Ishikawa (cell line): ENCODE measurements at regions not wholly inside any gene's neighbourhood (a gene's known extent, or its start where the extent isn't known, plus 50 kb on each side); places are given as distances from the start of the nearest gene placed in this dataset.

Source experiments
- CEBPB ChIP-seq: IDR thresholded peaks from 2 replicates; pipeline ENCODE4 v1.6.1; 2012
- CREB1 ChIP-seq: IDR thresholded peaks from 2 replicates; pipeline ENCODE4 v1.6.1; 2012; ENCODE audit warnings: low read depth
- EGR1 ChIP-seq: IDR thresholded peaks from 2 replicates; pipeline ENCODE4 v1.6.1; 2012
- EP300 ChIP-seq: IDR thresholded peaks from 2 replicates; pipeline ENCODE4 v1.6.1; 2012; ENCODE audit warnings: borderline replicate concordance
- RAD21 ChIP-seq: IDR thresholded peaks from 2 replicates; pipeline ENCODE4 v1.6.1; 2012; ENCODE audit warnings: low read depth
- TAF1 ChIP-seq: IDR thresholded peaks from 2 replicates; pipeline ENCODE4 v1.6.1; 2012; ENCODE audit warnings: low read depth, mild to moderate bottlenecking
- TCF12 ChIP-seq: IDR thresholded peaks from 2 replicates; pipeline ENCODE4 v1.6.1; 2012; ENCODE audit warnings: low read depth
- YY1 ChIP-seq: IDR thresholded peaks from 2 replicates; pipeline ENCODE4 v1.6.1; 2012; ENCODE audit warnings: low read depth
- ZBTB7A ChIP-seq: IDR thresholded peaks from 2 replicates; pipeline ENCODE4 v1.6.1; 2012; ENCODE audit warnings: low read depth
- TF ChIP-seq, protein P1 (sequence below): IDR thresholded peaks from 2 replicates; pipeline ENCODE4 v1.6.1; 2012; ENCODE audit warnings: low read depth, mild to moderate bottlenecking
- TF ChIP-seq, protein P2 (sequence below): IDR thresholded peaks from 2 replicates; pipeline ENCODE4 v1.6.1; 2012

DNA sequence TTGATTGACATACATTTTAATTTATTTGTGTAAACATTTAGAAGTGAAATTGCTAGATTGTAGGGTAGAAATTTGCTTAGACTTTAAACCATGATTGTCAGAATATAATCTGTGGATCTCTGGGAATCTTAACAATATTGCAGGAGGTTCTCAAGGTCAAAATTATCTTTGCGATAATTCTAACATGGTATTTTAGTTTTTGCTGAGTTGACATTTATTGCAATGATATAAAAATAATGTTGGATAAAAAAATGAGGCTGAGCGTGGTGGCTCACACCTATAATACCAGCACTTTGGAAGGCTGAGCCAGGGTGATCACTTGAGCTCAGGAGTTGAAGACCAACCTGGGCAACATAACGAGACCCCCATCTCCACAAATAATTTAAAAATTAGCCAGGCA, 70.3 kb upstream of the SGCD start:
- TF ChIP-seq ZBTB7A, result no peak
- TF ChIP-seq, protein P1, sequence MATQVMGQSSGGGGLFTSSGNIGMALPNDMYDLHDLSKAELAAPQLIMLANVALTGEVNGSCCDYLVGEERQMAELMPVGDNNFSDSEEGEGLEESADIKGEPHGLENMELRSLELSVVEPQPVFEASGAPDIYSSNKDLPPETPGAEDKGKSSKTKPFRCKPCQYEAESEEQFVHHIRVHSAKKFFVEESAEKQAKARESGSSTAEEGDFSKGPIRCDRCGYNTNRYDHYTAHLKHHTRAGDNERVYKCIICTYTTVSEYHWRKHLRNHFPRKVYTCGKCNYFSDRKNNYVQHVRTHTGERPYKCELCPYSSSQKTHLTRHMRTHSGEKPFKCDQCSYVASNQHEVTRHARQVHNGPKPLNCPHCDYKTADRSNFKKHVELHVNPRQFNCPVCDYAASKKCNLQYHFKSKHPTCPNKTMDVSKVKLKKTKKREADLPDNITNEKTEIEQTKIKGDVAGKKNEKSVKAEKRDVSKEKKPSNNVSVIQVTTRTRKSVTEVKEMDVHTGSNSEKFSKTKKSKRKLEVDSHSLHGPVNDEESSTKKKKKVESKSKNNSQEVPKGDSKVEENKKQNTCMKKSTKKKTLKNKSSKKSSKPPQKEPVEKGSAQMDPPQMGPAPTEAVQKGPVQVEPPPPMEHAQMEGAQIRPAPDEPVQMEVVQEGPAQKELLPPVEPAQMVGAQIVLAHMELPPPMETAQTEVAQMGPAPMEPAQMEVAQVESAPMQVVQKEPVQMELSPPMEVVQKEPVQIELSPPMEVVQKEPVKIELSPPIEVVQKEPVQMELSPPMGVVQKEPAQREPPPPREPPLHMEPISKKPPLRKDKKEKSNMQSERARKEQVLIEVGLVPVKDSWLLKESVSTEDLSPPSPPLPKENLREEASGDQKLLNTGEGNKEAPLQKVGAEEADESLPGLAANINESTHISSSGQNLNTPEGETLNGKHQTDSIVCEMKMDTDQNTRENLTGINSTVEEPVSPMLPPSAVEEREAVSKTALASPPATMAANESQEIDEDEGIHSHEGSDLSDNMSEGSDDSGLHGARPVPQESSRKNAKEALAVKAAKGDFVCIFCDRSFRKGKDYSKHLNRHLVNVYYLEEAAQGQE, result no peak
- no peak for TF ChIP-seq RAD21
- TF ChIP-seq YY1, result no peak
- TF ChIP-seq EP300, result no peak
- TF ChIP-seq CREB1, result no peak
- no peak for TF ChIP-seq CEBPB
- TF ChIP-seq, protein P2, sequence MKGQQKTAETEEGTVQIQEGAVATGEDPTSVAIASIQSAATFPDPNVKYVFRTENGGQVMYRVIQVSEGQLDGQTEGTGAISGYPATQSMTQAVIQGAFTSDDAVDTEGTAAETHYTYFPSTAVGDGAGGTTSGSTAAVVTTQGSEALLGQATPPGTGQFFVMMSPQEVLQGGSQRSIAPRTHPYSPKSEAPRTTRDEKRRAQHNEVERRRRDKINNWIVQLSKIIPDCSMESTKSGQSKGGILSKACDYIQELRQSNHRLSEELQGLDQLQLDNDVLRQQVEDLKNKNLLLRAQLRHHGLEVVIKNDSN, result no peak
- TF ChIP-seq EGR1, result no peak
- no peak for TF ChIP-seq TCF12
- no peak for TF ChIP-seq TAF1
